ENCODE measurements at regions not wholly inside any gene's neighbourhood (a gene's known extent, or its start where the extent isn't known, plus 50 kb on each side); places are given as distances from the start of the nearest gene placed in this dataset.

GRCh38 chr12:97967831-97968230 lies 505.2 kb downstream of the RMST start:
- no peak for TF ChIP-seq CTCF (optimal IDR thresholded peaks at IDR 0.05 in 1 of 3, IDR thresholded peaks at IDR 0.05 in 1 of 3, conservative IDR thresholded peaks at IDR 0.05 in 1 of 3; ENCODE audit: extremely low read depth in 1 of 3, insufficient read depth in 2 of 3, low read length in 3 of 3)
- TF ChIP-seq EZH2 (IDR thresholded peaks at IDR 0.05; ENCODE audit: low read length): no peak

Data from keratinocyte (primary cell).